Testis (tissue), 2 donors: ENCODE measurements at regions not wholly inside any gene's neighbourhood (a gene's known extent, or its start where the extent isn't known, plus 50 kb on each side); places are given as distances from the start of the nearest gene placed in this dataset.

ENCODE experiments used
- DNase-seq: peaks from one replicate; pipeline ENCODE4 v3.0.0-alpha.2; 2019
- H3K27ac ChIP-seq, 2 donors: fragments of 200-600 bp; sonication (generic); one replicate each; pipeline ENCODE4 v1.5.1; 2019
- H3K27me3 ChIP-seq: fragments of 200-600 bp; sonication (generic); one replicate; pipeline ENCODE4 v1.5.1; 2019
- H3K36me3 ChIP-seq: fragments of 200-600 bp; sonication (generic); one replicate; pipeline ENCODE4 v1.5.1; 2017; ENCODE audit warnings: low read depth; ENCODE audit errors: missing control alignments
- H3K4me1 ChIP-seq: fragments of 200-600 bp; sonication (generic); one replicate; pipeline ENCODE4 v1.5.1; 2019
- H3K4me3 ChIP-seq, 2 donors: fragments of 200-600 bp; sonication (generic); one replicate each; pipeline ENCODE4 v1.5.1; 2017 to 2019
- H3K9me3 ChIP-seq: fragments of 200-600 bp; sonication (generic); one replicate; pipeline ENCODE4 v1.5.1; 2017
- CTCF ChIP-seq, 3 experiments: fragments of 450-650 bp in 2 of 3; fragments of 200-600 bp in 1 of 3; sonication (generic) in 1 of 3; IDR thresholded peaks; one replicate each; pipeline ENCODE4 v1.5.1; 2016 to 2019; ENCODE audit warnings: antibody characterized with exemption in 3 of 3, mild to moderate bottlenecking in 2 of 3, moderate library complexity in 1 of 3
- POLR2A ChIP-seq: fragments of 450-650 bp; IDR thresholded peaks from one replicate; pipeline ENCODE4 v1.6.1; 2017; ENCODE audit warnings: antibody characterized with exemption, mild to moderate bottlenecking, moderate library complexity
- WGBS, 2 donors: methylation state at CpG; one replicate each; pipeline ENCODE4 v1.1.5; 2018; 5-methylcytosine and 5-hydroxymethylcytosine counted together
- intact Hi-C: fragments of 100-400 bp; cut with DNase I; formaldehyde crosslinking; loops from one replicate; pipeline ENCODE4 v1.15.1; 2023; ENCODE audit warnings: low total_unique reads

GRCh38 chr6:9388596-9388995, 953.3 kb upstream of the SLC35B3 start:
- DNase-seq = no peak
- intact Hi-C loops = no loop called here
- Histone ChIP-seq H3K4me3 (no peak overlapping the region), H3K27me3 (no peaks in the 10 kb centered on the region), H3K36me3 (no peaks in the 10 kb centered on the region), H3K9me3 (no peaks in the 10 kb centered on the region), H3K27ac (no peak overlapping the region), H3K4me1 (no peaks in the 10 kb centered on the region)
- TF ChIP-seq POLR2A = no peak
- TF ChIP-seq CTCF (IDR thresholded peaks at IDR 0.05) = no peak
- 81 to 84% methylated on average over 2 of the region's 2 CpGs for WGBS, 2 donors

DNA sequence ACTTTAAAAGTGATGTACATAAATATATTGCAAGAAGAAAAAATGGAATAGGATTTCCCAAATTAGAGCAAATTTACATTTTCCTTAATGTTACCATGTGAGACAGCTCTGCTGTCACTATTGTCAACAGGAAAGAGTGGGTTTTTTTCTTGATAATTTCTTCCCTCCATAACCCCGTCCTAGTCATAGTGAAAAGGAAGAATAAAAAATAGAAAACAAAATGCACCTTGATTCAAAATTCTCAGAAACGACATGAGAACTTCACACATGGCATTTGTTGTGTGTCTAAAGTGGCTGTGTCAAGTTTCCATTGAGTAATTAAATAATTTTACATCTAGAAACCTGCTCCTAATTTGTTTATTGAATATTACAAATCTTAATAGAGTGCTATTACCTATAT, 945.2 kb upstream of the SLC35B3 start:
- no peaks in the 10 kb centered on the region for H3K27me3 ChIP-seq
- H3K9me3 ChIP-seq = no peaks in the 10 kb centered on the region

GRCh38 chr6:9373308-9373707, 938.0 kb upstream of the SLC35B3 start:
- no peak for TF ChIP-seq CTCF (IDR thresholded peaks at IDR 0.05)
- no peak for TF ChIP-seq POLR2A
- no peak for DNase-seq
- H3K9me3 ChIP-seq = no peaks in the 10 kb centered on the region
- H3K27ac ChIP-seq = no peak overlapping the region
- H3K27me3 ChIP-seq = no peaks in the 10 kb centered on the region
- no peaks in the 10 kb centered on the region for H3K36me3 ChIP-seq
- no peaks in the 10 kb centered on the region for H3K4me1 ChIP-seq
- intact Hi-C loops = no loop called here
- no peak overlapping the region for H3K4me3 ChIP-seq

More for the DNA sequence above, 945.2 kb upstream of the SLC35B3 start:
- Histone ChIP-seq H3K4me1 (no peaks in the 10 kb centered on the region), H3K36me3 (no peaks in the 10 kb centered on the region), H3K27ac (no peak overlapping the region), H3K4me3 (no peak overlapping the region)
- 45 to 71% methylated on average over 2 of the region's 2 CpGs for WGBS, 2 donors
- intact Hi-C loops = no loop called here
- TF ChIP-seq CTCF (IDR thresholded peaks at IDR 0.05) = no peak
- DNase-seq = no peak

DNA sequence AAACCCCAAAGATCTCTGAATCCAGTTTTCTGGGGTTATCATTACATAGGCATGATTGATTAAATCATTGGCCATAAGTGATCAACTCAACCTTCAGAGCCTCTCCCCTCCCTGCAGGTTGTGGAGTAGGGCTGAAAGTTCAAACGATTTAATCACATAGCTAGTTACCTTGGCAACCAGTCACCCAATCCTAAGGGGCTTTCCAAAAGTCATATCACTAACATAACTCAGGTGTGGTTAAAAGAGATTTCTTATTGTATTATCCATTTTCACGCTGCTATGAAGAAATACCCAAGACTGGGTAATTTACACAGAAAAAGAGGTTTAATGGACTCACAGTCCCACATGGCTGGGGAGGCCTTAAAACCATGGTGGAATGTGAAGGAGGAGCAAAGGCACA, 935.1 kb upstream of the SLC35B3 start:
- Histone ChIP-seq H3K4me1 (no peaks in the 10 kb centered on the region), H3K27me3 (no peaks in the 10 kb centered on the region), H3K9me3 (no peaks in the 10 kb centered on the region), H3K27ac (no peak overlapping the region), H3K36me3 (no peaks in the 10 kb centered on the region), H3K4me3 (no peak overlapping the region)
- DNase-seq = no peak
- intact Hi-C loops = no loop called here
- 64 to 67% methylated on average over 2 of the region's 2 CpGs for WGBS, 2 donors
- TF ChIP-seq CTCF (IDR thresholded peaks at IDR 0.05) (no peak), POLR2A (no peak)

DNA sequence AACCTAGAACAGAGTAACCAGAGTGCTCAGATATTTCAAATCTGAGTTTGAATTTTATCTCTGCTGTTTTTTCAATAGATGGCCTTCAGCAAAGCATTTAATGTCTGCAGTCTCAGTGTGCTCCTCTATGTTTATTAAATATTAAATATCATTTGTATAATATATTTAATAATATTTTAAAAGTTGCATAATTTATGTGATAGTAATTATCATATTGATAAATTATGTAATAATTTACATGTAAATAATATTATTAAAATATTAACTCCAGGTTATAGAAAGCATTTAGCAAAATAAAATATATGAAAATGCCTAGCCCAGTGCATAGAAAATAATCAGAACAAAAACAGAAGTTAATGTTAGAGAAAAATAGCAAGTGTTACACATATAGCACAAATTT, 930.0 kb upstream of the SLC35B3 start:
- H3K4me3 ChIP-seq = no peak overlapping the region
- intact Hi-C loops = no loop called here
- DNase-seq = no peak
- no peaks in the 10 kb centered on the region for H3K27me3 ChIP-seq
- no peaks in the 10 kb centered on the region for H3K36me3 ChIP-seq
- no peaks in the 10 kb centered on the region for H3K4me1 ChIP-seq
- TF ChIP-seq CTCF (IDR thresholded peaks at IDR 0.05) (no peak), POLR2A (no peak)
- no peak overlapping the region for H3K27ac ChIP-seq
- no peaks in the 10 kb centered on the region for H3K9me3 ChIP-seq
